ENCODE measurements at regions not wholly inside any gene's neighbourhood (a gene's known extent, or its start where the extent isn't known, plus 50 kb on each side); places are given as distances from the start of the nearest gene placed in this dataset.

- TF ChIP-seq TAF1 (IDR thresholded peaks at IDR 0.05; ENCODE audit: borderline replicate concordance, insufficient read depth, low read length): no peak
- TF ChIP-seq FOXP2 (optimal IDR thresholded peaks at IDR 0.05; ENCODE audit: borderline replicate concordance, extremely low read depth, extremely low read length, insufficient read depth): no peak
- TF ChIP-seq POLR2AphosphoS5 (IDR thresholded peaks at IDR 0.05; ENCODE audit: low read depth, low read length): no peak
- no peak for TF ChIP-seq SIN3A (IDR thresholded peaks at IDR 0.05; ENCODE audit: borderline replicate concordance, insufficient read depth, low read length)
- no peak for TF ChIP-seq REST (IDR thresholded peaks at IDR 0.05; ENCODE audit: insufficient read depth in 1 of 2, low read depth in 2 of 2, low read length in 2 of 2)
These were observed 870.4 kb downstream of the CDH8 start for GRCh38 chr16:61165797-61166196.

- no peak for TF ChIP-seq SIN3A (IDR thresholded peaks at IDR 0.05; ENCODE audit: borderline replicate concordance, insufficient read depth, low read length)
- no peak for TF ChIP-seq REST (IDR thresholded peaks at IDR 0.05; ENCODE audit: insufficient read depth in 1 of 2, low read depth in 2 of 2, low read length in 2 of 2)
- no peak for TF ChIP-seq POLR2AphosphoS5 (IDR thresholded peaks at IDR 0.05; ENCODE audit: low read depth, low read length)
- no peak for TF ChIP-seq TAF1 (IDR thresholded peaks at IDR 0.05; ENCODE audit: borderline replicate concordance, insufficient read depth, low read length)
- no peak for TF ChIP-seq FOXP2 (optimal IDR thresholded peaks at IDR 0.05; ENCODE audit: borderline replicate concordance, extremely low read depth, extremely low read length, insufficient read depth)
These were observed 885.9 kb downstream of the CDH8 start for GRCh38 chr16:61150351-61150750.

- TF ChIP-seq REST (IDR thresholded peaks at IDR 0.05; ENCODE audit: insufficient read depth in 1 of 2, low read depth in 2 of 2, low read length in 2 of 2) (no peak), TAF1 (IDR thresholded peaks at IDR 0.05; ENCODE audit: borderline replicate concordance, insufficient read depth, low read length) (no peak)
These were observed 886.5 kb downstream of the CDH8 start for GRCh38 chr16:61149709-61150108.

- no peak for TF ChIP-seq FOXP2 (optimal IDR thresholded peaks at IDR 0.05; ENCODE audit: borderline replicate concordance, extremely low read depth, extremely low read length, insufficient read depth)
- TF ChIP-seq REST (IDR thresholded peaks at IDR 0.05; ENCODE audit: insufficient read depth in 1 of 2, low read depth in 2 of 2, low read length in 2 of 2): no peak
- no peak for TF ChIP-seq SIN3A (IDR thresholded peaks at IDR 0.05; ENCODE audit: borderline replicate concordance, insufficient read depth, low read length)
- no peak for TF ChIP-seq TAF1 (IDR thresholded peaks at IDR 0.05; ENCODE audit: borderline replicate concordance, insufficient read depth, low read length)
- TF ChIP-seq POLR2AphosphoS5 (IDR thresholded peaks at IDR 0.05; ENCODE audit: low read depth, low read length): no peak
These were observed 887.3 kb downstream of the CDH8 start for GRCh38 chr16:61148930-61149329.

- TF ChIP-seq REST (IDR thresholded peaks at IDR 0.05; ENCODE audit: insufficient read depth in 1 of 2, low read depth in 2 of 2, low read length in 2 of 2) (no peak), SIN3A (IDR thresholded peaks at IDR 0.05; ENCODE audit: borderline replicate concordance, insufficient read depth, low read length) (no peak), POLR2AphosphoS5 (IDR thresholded peaks at IDR 0.05; ENCODE audit: low read depth, low read length) (no peak), FOXP2 (optimal IDR thresholded peaks at IDR 0.05; ENCODE audit: borderline replicate concordance, extremely low read depth, extremely low read length, insufficient read depth) (no peak), TAF1 (IDR thresholded peaks at IDR 0.05; ENCODE audit: borderline replicate concordance, insufficient read depth, low read length) (no peak)
These were observed 889.8 kb downstream of the CDH8 start for GRCh38 chr16:61146429-61146828.

All from PFSK-1 (cell line).